GM23338 (cell line): ENCODE measurements at regions not wholly inside any gene's neighbourhood (a gene's known extent, or its start where the extent isn't known, plus 50 kb on each side); places are given as distances from the start of the nearest gene placed in this dataset.

Source experiments
- ATAC-seq: fragments of 200-7000 bp; cut with Tn5 transposase; 3 replicates; pipeline ENCODE4 v1.9.1; 2020
- DNase-seq: peaks from one replicate; pipeline ENCODE4 v3.0.0-alpha.2; 2015; ENCODE audit warnings: low spot score
- H2AFZ ChIP-seq: fragments of 200-600 bp; sonication (generic); 2 replicates; pipeline ENCODE4 v1.8.0; 2016; ENCODE audit warnings: antibody characterized with exemption, mild to moderate bottlenecking, moderate library complexity
- H3F3A ChIP-seq: fragments of 200-600 bp; sonication (generic); replicated peaks from 2 replicates; pipeline ENCODE4 v1.8.0; 2017; ENCODE audit warnings: antibody characterized with exemption, mixed run types, low read depth
- H3K27ac ChIP-seq: fragments of 200-600 bp; sonication (generic); 2 replicates; pipeline ENCODE4 v1.6.1; 2016; ENCODE audit warnings: low read depth
- H3K27me3 ChIP-seq: fragments of 200-600 bp; sonication (generic); 2 replicates; pipeline ENCODE4 v1.8.0; 2016; ENCODE audit warnings: mild to moderate bottlenecking, mixed run types, moderate library complexity; ENCODE audit not compliant: insufficient read depth
- H3K36me3 ChIP-seq: fragments of 200-600 bp; sonication (generic); 2 replicates; pipeline ENCODE4 v1.8.0; 2016; ENCODE audit warnings: mild to moderate bottlenecking; ENCODE audit not compliant: insufficient read depth
- H3K4me1 ChIP-seq: fragments of 200-600 bp; sonication (generic); 2 replicates; pipeline ENCODE4 v1.8.0; 2016; ENCODE audit warnings: mild to moderate bottlenecking, moderate library complexity; ENCODE audit not compliant: insufficient read depth
- H3K4me2 ChIP-seq: fragments of 200-600 bp; sonication (generic); 2 replicates; pipeline ENCODE4 v1.7.1; 2017; ENCODE audit warnings: mixed run types
- H3K4me3 ChIP-seq: fragments of 200-600 bp; sonication (generic); 2 replicates; pipeline ENCODE4 v1.6.1; 2016; ENCODE audit warnings: mixed run types
- H3K79me2 ChIP-seq: fragments of 200-600 bp; sonication (generic); replicated peaks from 2 replicates; pipeline ENCODE4 v1.8.0; 2017; ENCODE audit warnings: mild to moderate bottlenecking; ENCODE audit not compliant: insufficient read depth
- H3K9me2 ChIP-seq: fragments of 200-600 bp; sonication (generic); 2 replicates; pipeline ENCODE4 v1.8.0; 2017; ENCODE audit not compliant: insufficient read depth
- H4K20me1 ChIP-seq: fragments of 200-600 bp; sonication (generic); replicated peaks from 2 replicates; pipeline ENCODE4 v1.8.0; 2017; ENCODE audit warnings: mild to moderate bottlenecking; ENCODE audit not compliant: insufficient read depth
- H3K27ac Mint-ChIP-seq: 2 replicates; pipeline ENCODE4 v1.8.0; 2020; ENCODE audit warnings: inconsistent platforms, mild to moderate bottlenecking, moderate library complexity, mixed read lengths
- H3K27me3 Mint-ChIP-seq: 3 replicates; pipeline ENCODE4 v1.8.0; 2022; ENCODE audit warnings: low read depth, mild to moderate bottlenecking, moderate library complexity, mixed read lengths, inconsistent platforms; ENCODE audit not compliant: insufficient read depth, poor library complexity
- H3K36me3 Mint-ChIP-seq: 3 replicates; pipeline ENCODE4 v1.8.0; 2021; ENCODE audit warnings: low read depth, mild to moderate bottlenecking, inconsistent platforms, moderate library complexity, mixed read lengths
- H3K4me1 Mint-ChIP-seq: 3 replicates; pipeline ENCODE4 v1.8.0; 2020; ENCODE audit warnings: mild to moderate bottlenecking, inconsistent platforms, mixed read lengths
- H3K4me3 Mint-ChIP-seq: 3 replicates; pipeline ENCODE4 v1.8.0; 2021; ENCODE audit warnings: moderate library complexity, mild to moderate bottlenecking, inconsistent platforms, mixed read lengths
- H3K9me3 Mint-ChIP-seq: 3 replicates; pipeline ENCODE4 v1.8.0; 2020; ENCODE audit warnings: moderate library complexity, mild to moderate bottlenecking, inconsistent platforms, mixed read lengths
- CREB1 ChIP-seq: fragments of 250-450 bp; sonication (Bioruptor Pico); IDR thresholded peaks from 2 replicates; pipeline ENCODE4 v1.5.0; 2020; ENCODE audit warnings: low read depth, mild to moderate bottlenecking, moderate library complexity
- EZH2 ChIP-seq: fragments of 200-600 bp; sonication (generic); IDR thresholded peaks from one replicate; pipeline ENCODE4 v1.8.0; 2017; ENCODE audit warnings: antibody characterized with exemption, mild to moderate bottlenecking, low read depth; ENCODE audit not compliant: unreplicated experiment
- EZH2phosphoT487 ChIP-seq: fragments of 200-600 bp; sonication (generic); IDR thresholded peaks from one replicate; pipeline ENCODE4 v1.8.1; 2018; ENCODE audit warnings: antibody characterized with exemption; ENCODE audit not compliant: unreplicated experiment
- JUNB ChIP-seq: IDR thresholded peaks from one replicate; pipeline ENCODE4 v1.6.1; 2016; ENCODE audit warnings: antibody characterized with exemption; ENCODE audit not compliant: unreplicated experiment
- NANOG ChIP-seq: IDR thresholded peaks from 2 replicates; pipeline ENCODE4 v1.6.1; 2016; ENCODE audit warnings: antibody characterized with exemption, borderline replicate concordance
- REST ChIP-seq: IDR thresholded peaks from one replicate; pipeline ENCODE4 v1.6.1; 2018; ENCODE audit warnings: antibody characterized with exemption; ENCODE audit not compliant: unreplicated experiment
- ZNF331 ChIP-seq: fragments of 250-450 bp; sonication (Bioruptor Pico); IDR thresholded peaks from 2 replicates; pipeline ENCODE4 v1.5.0; 2020; ENCODE audit warnings: low read depth, mild to moderate bottlenecking, moderate library complexity

- Mint-ChIP-seq H3K4me1 (peaks cover 32% of the 10 kb centered on the region), H3K4me3 (no peak overlapping the region), H3K9me3 (no peaks in the 10 kb centered on the region), H3K27me3 (no peaks in the 10 kb centered on the region), H3K36me3 (no peaks in the 10 kb centered on the region), H3K27ac (no peak overlapping the region)
- TF ChIP-seq EZH2phosphoT487 = no peak
- TF ChIP-seq EZH2 = no peak
- Histone ChIP-seq H3K79me2 (no peaks in the 10 kb centered on the region), H2AFZ (no peak overlapping the region), H3K9me2 (peaks cover 4% of the 10 kb centered on the region), H3K27me3 (no peaks in the 10 kb centered on the region), H3K4me3 (no peak overlapping the region), H3K36me3 (no peaks in the 10 kb centered on the region), H3K4me2 (no peak overlapping the region), H4K20me1 (no peaks in the 10 kb centered on the region), H3K4me1 (peaks cover 17% of the 10 kb centered on the region; the same call in 1 of the 2 replicates), H3F3A (no peaks in the 10 kb centered on the region), H3K27ac (no peak overlapping the region)
- DNase-seq (no peak), ATAC-seq (no peak)
These were observed 245.4 kb downstream of the DUSP6 start for GRCh38 chr12:89106950-89107349.

GRCh38 chr12:89105243-89105642, 247.1 kb downstream of the DUSP6 start:
- no peaks in the 10 kb centered on the region for H3K27me3 ChIP-seq
- no peak overlapping the region for H3K4me3 ChIP-seq
- TF ChIP-seq EZH2phosphoT487 (no peak), CREB1 (no peak), REST (no peak), NANOG (no peak)
- no peaks in the 10 kb centered on the region for H3K9me3 Mint-ChIP-seq
- H3K4me1 Mint-ChIP-seq = peaks cover 47% of the 10 kb centered on the region
- no peaks in the 10 kb centered on the region for H4K20me1 ChIP-seq
- H3K36me3 ChIP-seq = no peaks in the 10 kb centered on the region
- peaks cover 32% of the 10 kb centered on the region for H3K4me1 ChIP-seq
- H3K27me3 Mint-ChIP-seq = no peaks in the 10 kb centered on the region
- H3K9me2 ChIP-seq = peaks cover 8% of the 10 kb centered on the region
- no peaks in the 10 kb centered on the region for H3K79me2 ChIP-seq
- ATAC-seq = no peak
- DNase-seq = no peak
- H3K27ac ChIP-seq = no peak overlapping the region
- H3K36me3 Mint-ChIP-seq = no peaks in the 10 kb centered on the region
- no peak overlapping the region for H3K4me2 ChIP-seq
- no peaks in the 10 kb centered on the region for H3F3A ChIP-seq
- H3K4me3 Mint-ChIP-seq = no peak overlapping the region
- H2AFZ ChIP-seq = no peak overlapping the region
- no peak overlapping the region for H3K27ac Mint-ChIP-seq

DNA sequence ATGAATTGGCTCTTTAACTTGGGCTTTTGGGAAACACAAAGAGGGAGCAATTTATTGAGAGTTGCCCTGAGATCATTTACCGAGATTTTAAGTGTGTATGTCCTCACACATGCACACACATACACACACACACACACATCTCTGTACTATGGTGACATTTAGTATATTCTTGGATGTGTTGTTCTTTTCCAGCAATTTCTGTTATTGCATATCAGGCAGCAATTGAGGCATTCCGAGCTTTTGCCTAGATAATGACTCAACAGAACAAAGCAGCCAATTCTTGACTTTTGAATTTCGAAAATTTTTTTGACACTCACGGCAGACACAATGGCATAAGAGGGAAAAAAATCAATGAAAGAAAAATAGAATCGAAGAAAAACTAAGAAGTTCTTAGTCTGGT, 248.5 kb downstream of the DUSP6 start:
- no peaks in the 10 kb centered on the region for H3F3A ChIP-seq
- ATAC-seq (no peak), DNase-seq (no peak)
- no peaks in the 10 kb centered on the region for H3K36me3 ChIP-seq
- H3K4me1 ChIP-seq = peaks cover 45% of the 10 kb centered on the region
- H3K27me3 ChIP-seq = no peaks in the 10 kb centered on the region
- Mint-ChIP-seq H3K27me3 (no peaks in the 10 kb centered on the region), H3K36me3 (no peaks in the 10 kb centered on the region), H3K27ac (no peak overlapping the region), H3K9me3 (no peaks in the 10 kb centered on the region), H3K4me3 (no peak overlapping the region), H3K4me1 (peaks cover 59% of the 10 kb centered on the region)
- H3K9me2 ChIP-seq = peaks cover 8% of the 10 kb centered on the region
- no peaks in the 10 kb centered on the region for H4K20me1 ChIP-seq
- H3K4me3 ChIP-seq = no peak overlapping the region
- no peak overlapping the region for H3K27ac ChIP-seq
- H3K4me2 ChIP-seq = no peak overlapping the region
- no peaks in the 10 kb centered on the region for H3K79me2 ChIP-seq
- H2AFZ ChIP-seq = no peak overlapping the region
- TF ChIP-seq ZNF331 (no peak), CREB1 (no peak), EZH2 (no peak), JUNB (no peak), REST (no peak), EZH2phosphoT487 (no peak)
